Mesothelial cell of epicardium (in vitro differentiated cells): ENCODE measurements at regions not wholly inside any gene's neighbourhood (a gene's known extent, or its start where the extent isn't known, plus 50 kb on each side); places are given as distances from the start of the nearest gene placed in this dataset.

Experiments
- DNase-seq, 2 experiments: peaks; one replicate each; pipeline ENCODE4 v3.0.0; 2021; ENCODE audit warnings: low spot score in 2 of 2; ENCODE audit not compliant: unreplicated experiment in 2 of 2
- H3K27ac Mint-ChIP-seq: 2 replicates; pipeline ENCODE4 v1.8.0; 2021; ENCODE audit warnings: mixed read lengths
- H3K27me3 Mint-ChIP-seq: 2 replicates; pipeline ENCODE4 v1.8.0; 2021; ENCODE audit warnings: low read depth, mixed read lengths
- H3K36me3 Mint-ChIP-seq: 2 replicates; pipeline ENCODE4 v1.8.0; 2021; ENCODE audit warnings: mixed read lengths
- H3K4me1 Mint-ChIP-seq: 2 replicates; pipeline ENCODE4 v1.8.0; 2021; ENCODE audit warnings: mixed read lengths
- H3K4me3 Mint-ChIP-seq: 2 replicates; pipeline ENCODE4 v1.8.0; 2021; ENCODE audit warnings: mild to moderate bottlenecking, moderate library complexity, mixed read lengths
- H3K9me3 Mint-ChIP-seq: 2 replicates; pipeline ENCODE4 v1.8.0; 2021; ENCODE audit warnings: mixed read lengths
- TF ChIP-seq, protein P1 (sequence below): fragments of 200-600 bp; sonication (generic); IDR thresholded peaks from one replicate; pipeline ENCODE4 v1.5.0; 2021; ENCODE audit warnings: antibody characterized with exemption; ENCODE audit not compliant: unreplicated experiment

DNA sequence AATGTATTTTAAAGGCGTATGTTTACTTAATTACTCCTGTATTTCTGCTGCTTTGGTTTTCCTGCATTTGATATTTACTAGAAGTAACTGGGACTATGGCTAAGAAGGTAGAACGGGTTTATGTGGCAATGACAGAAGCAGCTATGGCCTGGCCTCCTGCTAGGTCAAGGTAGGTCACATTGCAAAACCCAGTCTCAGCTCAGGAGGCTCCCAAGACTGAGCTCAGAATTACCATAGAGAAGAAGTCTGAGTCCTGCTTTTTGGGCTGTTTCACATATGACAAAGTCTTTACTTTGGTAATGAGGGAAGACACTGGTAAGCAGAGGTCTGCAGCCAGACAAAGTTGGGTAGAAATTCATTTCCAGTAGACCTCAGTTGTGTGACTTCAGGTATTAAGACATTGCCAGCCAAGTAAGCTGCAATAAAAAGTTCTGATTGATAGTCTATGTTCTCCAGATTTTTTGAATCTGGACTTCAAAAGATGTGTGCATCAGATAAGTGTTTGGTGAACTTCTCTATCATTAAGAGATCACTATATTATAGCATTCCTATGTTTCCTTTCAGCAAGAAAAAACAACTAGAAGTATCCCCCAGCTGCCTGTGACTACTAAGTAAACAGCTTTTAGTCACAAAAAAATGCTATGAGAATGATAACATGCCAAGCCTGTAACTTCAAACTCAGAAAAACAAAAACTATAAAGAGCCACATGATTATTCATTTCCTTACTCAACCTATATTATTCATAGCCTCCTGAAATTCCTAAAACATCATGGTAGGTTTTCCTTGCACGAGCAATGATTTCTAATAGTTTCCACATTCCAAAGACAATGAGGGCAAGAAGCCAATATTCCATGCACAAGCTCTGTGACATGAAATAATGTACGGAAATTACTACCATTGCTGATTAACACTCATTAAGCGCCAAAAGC, 312.3 kb downstream of the HAO1 start:
- Mint-ChIP-seq H3K9me3 (no peaks in the 10 kb centered on the region), H3K36me3 (no peaks in the 10 kb centered on the region), H3K4me3 (no peak overlapping the region), H3K27ac (no peak overlapping the region), H3K4me1 (peaks cover 14% of the 10 kb centered on the region), H3K27me3 (no peaks in the 10 kb centered on the region)
- TF ChIP-seq, protein P1, sequence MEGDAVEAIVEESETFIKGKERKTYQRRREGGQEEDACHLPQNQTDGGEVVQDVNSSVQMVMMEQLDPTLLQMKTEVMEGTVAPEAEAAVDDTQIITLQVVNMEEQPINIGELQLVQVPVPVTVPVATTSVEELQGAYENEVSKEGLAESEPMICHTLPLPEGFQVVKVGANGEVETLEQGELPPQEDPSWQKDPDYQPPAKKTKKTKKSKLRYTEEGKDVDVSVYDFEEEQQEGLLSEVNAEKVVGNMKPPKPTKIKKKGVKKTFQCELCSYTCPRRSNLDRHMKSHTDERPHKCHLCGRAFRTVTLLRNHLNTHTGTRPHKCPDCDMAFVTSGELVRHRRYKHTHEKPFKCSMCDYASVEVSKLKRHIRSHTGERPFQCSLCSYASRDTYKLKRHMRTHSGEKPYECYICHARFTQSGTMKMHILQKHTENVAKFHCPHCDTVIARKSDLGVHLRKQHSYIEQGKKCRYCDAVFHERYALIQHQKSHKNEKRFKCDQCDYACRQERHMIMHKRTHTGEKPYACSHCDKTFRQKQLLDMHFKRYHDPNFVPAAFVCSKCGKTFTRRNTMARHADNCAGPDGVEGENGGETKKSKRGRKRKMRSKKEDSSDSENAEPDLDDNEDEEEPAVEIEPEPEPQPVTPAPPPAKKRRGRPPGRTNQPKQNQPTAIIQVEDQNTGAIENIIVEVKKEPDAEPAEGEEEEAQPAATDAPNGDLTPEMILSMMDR, result no peak
- no peak for DNase-seq

DNA sequence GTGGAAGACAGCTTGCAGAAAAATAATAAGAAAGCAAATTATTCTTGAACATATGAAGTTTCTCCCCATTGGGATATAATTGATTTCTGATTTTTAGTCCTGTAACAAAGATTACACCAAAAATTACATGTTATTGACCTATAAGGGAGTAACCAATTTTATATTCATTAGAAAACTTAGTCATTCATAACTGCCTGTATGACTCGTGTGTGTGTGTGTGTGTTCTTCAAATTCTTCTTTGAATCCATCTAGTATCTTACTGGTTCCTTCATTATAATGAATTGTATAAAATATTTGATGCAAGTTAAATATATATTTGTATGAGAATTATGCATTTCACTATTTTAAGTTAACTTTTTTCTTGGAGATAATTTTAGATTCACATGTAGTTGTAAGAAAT, 310.4 kb downstream of the HAO1 start:
- no peak overlapping the region for H3K27ac Mint-ChIP-seq
- TF ChIP-seq, protein P1, result no peak
- no peaks in the 10 kb centered on the region for H3K36me3 Mint-ChIP-seq
- no peaks in the 10 kb centered on the region for H3K9me3 Mint-ChIP-seq
- peaks cover 14% of the 10 kb centered on the region for H3K4me1 Mint-ChIP-seq
- H3K27me3 Mint-ChIP-seq, result no peaks in the 10 kb centered on the region
- no peak overlapping the region for H3K4me3 Mint-ChIP-seq
- DNase-seq, result no peak

DNA sequence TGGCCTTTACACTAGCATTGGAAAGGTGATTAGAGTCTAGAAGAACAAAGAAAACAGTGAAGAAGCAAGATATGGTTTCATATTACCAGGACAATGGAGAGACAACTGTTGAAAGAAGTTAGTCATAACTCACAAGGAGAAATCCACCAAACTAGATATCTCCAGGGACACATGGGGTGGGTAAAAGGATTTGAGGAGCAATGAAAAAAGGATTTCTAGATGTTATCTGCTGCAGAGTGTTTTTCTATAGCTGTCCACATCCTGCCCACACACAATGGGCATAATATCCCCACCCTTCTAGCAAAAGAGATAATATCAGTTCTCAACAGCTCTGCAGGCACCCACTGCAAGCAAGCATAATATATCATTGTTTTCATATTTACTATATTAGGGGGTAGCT, 303.1 kb downstream of the HAO1 start:
- Mint-ChIP-seq H3K36me3 (no peaks in the 10 kb centered on the region), H3K27me3 (no peaks in the 10 kb centered on the region), H3K4me3 (no peak overlapping the region), H3K9me3 (peaks cover 4% of the 10 kb centered on the region), H3K27ac (no peak overlapping the region), H3K4me1 (no peaks in the 10 kb centered on the region)
- DNase-seq, result no peak
- TF ChIP-seq, protein P1, result no peak

DNA sequence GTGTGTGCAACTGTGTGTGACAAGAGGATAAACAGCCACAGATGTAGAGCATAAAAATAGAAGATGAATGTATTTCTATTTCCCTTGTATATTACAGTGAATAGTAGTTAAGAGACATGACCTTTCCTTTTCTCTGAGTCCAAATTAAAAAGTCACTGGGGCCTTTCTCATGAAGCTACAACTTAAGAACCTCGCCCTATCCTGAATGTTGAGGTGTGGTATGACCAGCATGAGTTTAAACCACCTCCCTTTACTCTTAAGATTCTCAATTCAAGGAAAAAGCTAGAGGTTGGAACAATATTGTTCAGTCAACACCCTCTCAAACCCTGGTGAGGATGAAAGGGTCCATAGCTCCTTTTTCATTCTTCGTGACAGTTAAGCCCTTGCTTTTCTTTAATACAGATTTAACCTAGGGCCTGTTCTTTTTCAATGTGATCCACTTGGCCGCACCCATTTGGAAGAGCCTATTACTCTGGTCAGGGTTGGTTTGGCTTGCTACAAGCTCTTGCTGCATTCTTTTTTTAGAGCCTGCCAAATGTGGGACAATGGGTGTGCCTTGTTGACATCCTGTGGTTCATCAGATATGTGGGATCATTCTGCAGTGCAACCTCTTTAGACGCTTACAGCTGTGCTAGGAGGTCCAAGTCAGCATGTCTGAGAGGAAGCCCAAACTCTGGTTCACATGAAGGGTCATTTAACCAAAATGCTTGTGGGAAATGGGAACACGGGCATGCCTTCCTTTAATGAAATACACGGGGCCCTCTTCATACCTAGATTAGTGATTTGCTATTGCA, 290.0 kb downstream of the HAO1 start:
- Mint-ChIP-seq H3K27ac (no peak overlapping the region), H3K4me3 (no peak overlapping the region), H3K4me1 (no peaks in the 10 kb centered on the region), H3K27me3 (peaks cover 13% of the 10 kb centered on the region), H3K36me3 (no peaks in the 10 kb centered on the region), H3K9me3 (no peaks in the 10 kb centered on the region)
- no peak for DNase-seq
- TF ChIP-seq, protein P1, result no peak

DNA sequence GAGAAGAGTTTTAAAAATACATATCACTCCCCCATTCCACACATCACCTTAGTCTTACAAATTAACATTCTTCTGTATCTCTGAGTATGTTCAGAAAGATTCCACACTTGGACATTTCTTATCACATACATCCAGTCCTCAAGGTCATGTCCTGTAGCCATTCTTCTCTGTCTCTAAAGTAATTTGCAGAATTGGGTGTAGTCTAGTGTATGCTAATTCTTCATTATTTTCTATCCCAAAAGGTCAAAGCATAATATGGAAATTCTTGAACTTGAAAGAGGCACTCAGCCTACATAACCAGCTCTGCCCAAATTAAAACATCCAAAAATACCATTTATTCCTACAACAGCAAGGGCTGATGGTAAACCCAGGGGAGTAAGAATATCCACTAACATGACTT, 286.0 kb downstream of the HAO1 start:
- Mint-ChIP-seq H3K36me3 (no peaks in the 10 kb centered on the region), H3K27me3 (peaks cover 13% of the 10 kb centered on the region), H3K4me3 (no peak overlapping the region), H3K27ac (no peak overlapping the region), H3K9me3 (no peaks in the 10 kb centered on the region), H3K4me1 (no peaks in the 10 kb centered on the region)
- DNase-seq, result no peak
- TF ChIP-seq, protein P1, result no peak
